Body of pancreas (tissue), 4 donors: ENCODE measurements at regions not wholly inside any gene's neighbourhood (a gene's known extent, or its start where the extent isn't known, plus 50 kb on each side); places are given as distances from the start of the nearest gene placed in this dataset.
"Not testable (repeated sequence)": the region's sequence is repeated elsewhere in the genome, so short reads cannot be mapped to it uniquely, and the experiment has no call there.

Experiments
- POLR2A ChIP-seq, 3 donors: fragments of 450-650 bp; IDR thresholded peaks; one replicate each; pipeline ENCODE4 v1.6.1; 2016; ENCODE audit warnings: antibody characterized with exemption in 3 of 3, mild to moderate bottlenecking in 2 of 3
- TF ChIP-seq, protein P1 (sequence below), 7 experiments: fragments of 450-650 bp in 4 of 7; fragments of 200-600 bp in 3 of 7; sonication (generic) in 3 of 7; IDR thresholded peaks; one replicate each; pipeline ENCODE4 v1.5.1; 2016 to 2019; ENCODE audit warnings: antibody characterized with exemption in 7 of 7

DNA sequence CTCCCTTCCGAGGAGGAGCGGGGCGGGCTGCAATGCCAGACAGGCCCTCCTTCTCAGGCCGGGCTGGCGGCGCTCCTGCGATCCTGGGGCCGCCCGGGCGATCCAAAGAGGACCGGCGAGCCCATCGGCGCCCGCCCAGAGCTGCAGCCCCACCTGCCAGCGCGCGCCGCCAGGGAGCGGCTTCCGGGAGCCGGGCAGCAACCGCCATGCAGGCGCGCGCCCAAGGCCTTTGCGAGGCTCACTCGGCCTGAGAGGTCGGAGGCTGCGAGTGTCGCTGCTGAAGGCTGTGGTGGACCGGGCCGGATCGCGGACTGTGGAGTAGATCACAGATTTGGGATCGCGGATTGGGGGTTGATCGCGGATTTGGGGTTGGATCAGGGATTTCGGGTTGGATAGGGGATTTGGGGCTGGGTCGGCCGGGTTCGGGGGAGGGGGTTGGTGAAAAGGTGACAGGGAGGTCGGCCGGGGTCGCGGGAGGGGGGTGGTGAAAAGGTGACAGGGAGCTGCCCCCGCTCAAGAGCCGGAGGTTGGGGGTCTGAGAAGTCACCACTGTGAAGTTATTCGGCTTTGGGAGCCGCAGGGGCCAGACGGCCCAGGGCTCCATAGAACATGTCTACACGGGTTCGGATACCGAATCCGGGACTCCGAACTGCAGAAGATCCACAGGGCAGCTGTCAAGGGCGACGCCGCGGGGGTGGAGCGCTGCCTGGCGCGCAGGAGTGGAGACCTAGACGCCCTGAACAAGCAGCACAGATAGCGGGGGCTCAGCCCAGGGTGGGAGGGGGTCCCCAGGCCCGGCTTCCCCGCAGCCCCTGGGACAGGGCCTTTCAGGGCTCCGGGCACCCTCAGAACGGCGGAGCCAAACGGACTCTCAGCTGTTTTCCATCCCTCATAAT lies 1213.4 kb downstream of the FOXD4L5 start:
- TF ChIP-seq, protein P1, sequence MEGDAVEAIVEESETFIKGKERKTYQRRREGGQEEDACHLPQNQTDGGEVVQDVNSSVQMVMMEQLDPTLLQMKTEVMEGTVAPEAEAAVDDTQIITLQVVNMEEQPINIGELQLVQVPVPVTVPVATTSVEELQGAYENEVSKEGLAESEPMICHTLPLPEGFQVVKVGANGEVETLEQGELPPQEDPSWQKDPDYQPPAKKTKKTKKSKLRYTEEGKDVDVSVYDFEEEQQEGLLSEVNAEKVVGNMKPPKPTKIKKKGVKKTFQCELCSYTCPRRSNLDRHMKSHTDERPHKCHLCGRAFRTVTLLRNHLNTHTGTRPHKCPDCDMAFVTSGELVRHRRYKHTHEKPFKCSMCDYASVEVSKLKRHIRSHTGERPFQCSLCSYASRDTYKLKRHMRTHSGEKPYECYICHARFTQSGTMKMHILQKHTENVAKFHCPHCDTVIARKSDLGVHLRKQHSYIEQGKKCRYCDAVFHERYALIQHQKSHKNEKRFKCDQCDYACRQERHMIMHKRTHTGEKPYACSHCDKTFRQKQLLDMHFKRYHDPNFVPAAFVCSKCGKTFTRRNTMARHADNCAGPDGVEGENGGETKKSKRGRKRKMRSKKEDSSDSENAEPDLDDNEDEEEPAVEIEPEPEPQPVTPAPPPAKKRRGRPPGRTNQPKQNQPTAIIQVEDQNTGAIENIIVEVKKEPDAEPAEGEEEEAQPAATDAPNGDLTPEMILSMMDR (IDR thresholded peaks at IDR 0.05): not testable (repeated sequence)
- not testable (repeated sequence) for TF ChIP-seq POLR2A (IDR thresholded peaks at IDR 0.05)
